UCSD-AML1 (cell line): ENCODE measurements at regions not wholly inside any gene's neighbourhood (a gene's known extent, or its start where the extent isn't known, plus 50 kb on each side); places are given as distances from the start of the nearest gene placed in this dataset.
"Not testable (repeated sequence)": the region's sequence is repeated elsewhere in the genome, so short reads cannot be mapped to it uniquely, and the experiment has no call there.

Experiments
- DNase-seq: peaks from one replicate; lab custom pipeline; 2025; ENCODE audit not compliant: unreplicated experiment; lab: John Stamatoyannopoulos, UW

DNA sequence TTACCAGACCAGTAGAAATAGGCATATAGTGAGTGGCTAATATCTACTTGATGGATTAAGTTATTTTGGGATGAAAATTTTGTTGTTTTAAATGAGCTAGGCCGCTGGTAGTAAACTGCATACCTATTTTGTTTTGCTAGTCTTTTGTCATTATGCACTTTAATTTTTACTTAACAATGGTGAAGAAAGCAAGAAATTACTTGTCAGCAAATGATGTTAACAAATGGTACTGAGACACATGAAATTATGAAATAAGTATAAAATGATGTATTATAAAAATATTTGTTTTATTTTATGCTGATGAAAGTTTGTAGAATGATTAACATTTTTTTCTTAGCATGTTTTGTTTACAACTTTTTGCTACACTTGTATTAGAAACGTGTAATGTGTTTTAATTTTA is 807.7 kb downstream of the TBC1D32 start:
- no peak for DNase-seq

DNA sequence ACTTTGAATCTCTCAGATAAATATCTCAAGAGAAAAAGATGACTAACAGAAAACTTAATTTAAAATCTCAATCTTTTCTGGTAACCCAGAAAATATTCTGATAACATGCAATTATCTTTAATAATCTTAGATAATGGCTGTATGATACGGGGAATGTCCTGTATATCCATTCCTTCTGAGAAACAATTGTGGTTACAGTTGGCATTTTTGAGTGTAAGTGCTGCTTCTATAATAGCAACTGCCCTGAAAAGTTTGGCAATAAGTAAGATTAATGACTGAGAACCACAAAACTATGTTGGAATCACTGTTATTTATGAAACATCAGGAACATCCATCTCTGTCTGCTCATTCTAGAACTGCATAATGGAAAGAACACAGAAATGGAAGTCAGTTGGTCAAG is 819.7 kb downstream of the TBC1D32 start:
- no peak for DNase-seq

- no peak for DNase-seq
Observed at GRCh38 chr6:120511712-120512111, 822.6 kb downstream of the TBC1D32 start.

GRCh38 chr6:120498711-120499110 is 835.6 kb downstream of the TBC1D32 start:
- no peak for DNase-seq

- no peak for DNase-seq
Observed at GRCh38 chr6:120496661-120497060, 837.6 kb downstream of the TBC1D32 start.

- no peak for DNase-seq
Observed at GRCh38 chr6:120493505-120493904, 840.8 kb downstream of the TBC1D32 start.

DNA sequence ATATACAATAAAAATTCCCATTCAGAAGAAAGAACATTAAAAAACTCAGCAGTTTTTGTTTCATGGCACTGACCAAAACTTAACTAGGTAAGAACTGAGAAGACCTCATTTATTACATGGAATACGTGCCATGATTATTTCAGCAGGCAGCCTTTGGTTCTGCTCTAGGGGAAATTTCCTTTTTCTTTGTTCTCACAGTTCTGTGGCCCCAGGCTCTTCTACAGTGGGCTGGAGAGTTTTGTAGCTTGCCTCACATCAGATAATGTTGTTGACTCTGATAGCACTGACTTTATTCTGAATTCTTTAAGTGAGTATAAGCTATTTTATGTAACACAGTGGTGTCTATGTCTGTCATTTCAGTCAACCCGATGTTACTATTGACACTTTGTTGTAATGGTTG is 844.3 kb downstream of the TBC1D32 start:
- DNase-seq, result no peak

DNA sequence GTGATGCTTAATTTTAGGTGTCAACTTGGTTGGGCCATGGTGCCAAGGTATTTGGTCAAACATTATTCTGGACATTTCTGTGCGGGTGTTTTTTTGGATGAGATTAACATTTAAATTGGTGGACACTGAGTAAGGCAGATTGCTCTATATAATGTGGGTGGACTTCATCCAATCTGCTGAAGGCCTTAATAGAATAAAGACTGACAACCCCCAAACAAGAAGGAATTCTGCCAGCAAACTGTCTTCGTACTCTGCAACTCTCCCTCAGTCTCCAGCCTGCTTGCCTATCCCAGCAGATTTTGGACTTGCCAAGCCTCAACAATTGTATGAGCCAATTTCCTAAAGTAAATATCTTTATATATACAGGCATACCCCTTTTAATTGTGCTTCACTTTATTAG is 850.1 kb downstream of the TBC1D32 start:
- DNase-seq, result no peak

GRCh38 chr6:120478650-120479049 is 855.6 kb downstream of the TBC1D32 start:
- DNase-seq, result no peak

- no peak for DNase-seq
Observed at GRCh38 chr6:120473804-120474203, 860.5 kb downstream of the TBC1D32 start.

- no peak for DNase-seq
Observed at GRCh38 chr6:120468486-120468885, 865.8 kb downstream of the TBC1D32 start.

GRCh38 chr6:120451508-120451907 is 882.8 kb downstream of the TBC1D32 start:
- no peak for DNase-seq

DNA sequence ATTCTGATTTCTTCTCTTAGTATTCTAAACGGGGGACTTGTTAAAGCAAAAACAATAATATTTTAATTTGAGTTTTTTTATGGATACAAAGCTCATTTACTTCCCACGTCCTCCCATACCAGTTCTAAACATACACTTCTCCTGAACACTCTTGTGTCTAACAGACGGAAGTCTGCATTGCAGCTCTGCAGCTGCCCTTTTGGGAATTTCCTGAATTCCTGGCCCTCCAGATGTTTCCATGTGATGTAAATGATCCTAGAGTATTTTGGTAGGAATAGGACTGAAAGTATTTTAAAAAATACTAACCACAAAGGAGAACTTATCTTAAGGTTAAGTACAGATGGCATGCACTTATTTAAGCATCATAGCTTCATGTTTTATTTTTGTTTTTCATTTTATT is 886.7 kb downstream of the TBC1D32 start:
- no peak for DNase-seq

GRCh38 chr6:120432840-120433239 is 901.4 kb downstream of the TBC1D32 start:
- not testable (repeated sequence) for DNase-seq

- no peak for DNase-seq
Observed at GRCh38 chr6:120431841-120432240, 902.4 kb downstream of the TBC1D32 start.

GRCh38 chr6:120411394-120411793 is 922.9 kb downstream of the TBC1D32 start:
- no peak for DNase-seq

- no peak for DNase-seq
Observed at GRCh38 chr6:120410586-120410985, 923.7 kb downstream of the TBC1D32 start.

DNA sequence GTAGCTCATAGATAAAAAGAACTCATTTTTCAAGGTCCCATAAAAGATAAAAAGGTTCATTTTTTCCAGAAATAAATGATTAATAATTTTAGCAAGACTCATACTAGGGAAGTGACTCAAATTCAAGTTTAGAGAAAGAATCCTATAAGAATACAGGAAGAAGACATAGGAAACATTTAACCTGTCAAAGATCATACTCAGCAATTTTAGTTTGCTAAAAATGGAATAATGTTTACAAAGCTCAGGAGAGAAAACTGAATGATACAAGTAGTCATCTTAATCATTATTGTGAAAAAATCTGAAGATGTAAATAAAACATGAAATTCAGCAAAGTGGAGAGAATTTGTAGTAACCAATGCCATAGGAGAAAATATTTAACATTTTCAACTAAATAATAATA is 926.6 kb downstream of the TBC1D32 start:
- DNase-seq, result no peak

- no peak for DNase-seq
Observed at GRCh38 chr6:120405947-120406346, 928.3 kb downstream of the TBC1D32 start.

DNA sequence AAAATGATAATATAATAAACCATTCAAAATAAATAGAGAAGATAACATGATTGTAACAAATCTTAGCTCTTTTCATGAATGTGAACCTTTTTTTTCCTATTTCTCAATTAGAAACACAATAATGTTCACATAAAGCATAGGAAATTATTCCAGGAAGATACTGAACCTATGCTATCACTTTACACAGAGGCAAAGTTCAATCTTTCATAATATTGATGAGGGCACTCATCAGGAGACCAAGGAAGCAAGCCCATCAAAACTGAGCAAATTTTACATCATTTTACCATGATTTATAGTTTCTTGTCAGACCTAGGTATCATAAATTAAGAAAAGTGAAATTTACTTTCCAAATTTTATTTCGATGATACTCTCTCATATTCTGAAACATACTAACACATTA is 938.5 kb downstream of the TBC1D32 start:
- no peak for DNase-seq

- DNase-seq, result no peak
Observed at GRCh38 chr6:120395330-120395729, 939.0 kb downstream of the TBC1D32 start.

- DNase-seq, result no peak
Observed at GRCh38 chr6:120392941-120393340, 941.3 kb downstream of the TBC1D32 start.

DNA sequence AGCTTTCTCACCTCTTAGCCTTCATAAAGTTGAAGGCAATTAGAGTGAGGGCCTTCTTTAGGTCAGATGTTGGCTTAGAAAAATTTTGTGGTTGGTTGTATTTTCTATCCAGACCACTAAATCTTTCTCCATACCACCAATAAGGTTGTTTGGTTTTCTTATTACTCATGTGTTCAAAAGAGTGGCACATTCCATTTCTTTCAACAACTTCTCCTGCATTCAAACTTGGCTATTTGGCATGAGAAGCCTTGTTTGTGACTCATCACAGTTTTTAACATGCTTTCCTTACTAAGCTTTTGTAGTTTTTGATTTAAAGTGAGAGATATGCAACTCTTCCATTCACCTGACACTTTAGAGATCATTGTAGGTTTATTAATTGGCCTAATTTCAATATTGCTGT is 949.6 kb downstream of the TBC1D32 start:
- no peak for DNase-seq

GRCh38 chr6:120383681-120384080 is 950.6 kb downstream of the TBC1D32 start:
- no peak for DNase-seq
